GM23338 (cell line): ENCODE measurements at regions not wholly inside any gene's neighbourhood (a gene's known extent, or its start where the extent isn't known, plus 50 kb on each side); places are given as distances from the start of the nearest gene placed in this dataset.

Experiments used
- ATAC-seq: fragments of 200-7000 bp; cut with Tn5 transposase; 3 replicates; pipeline ENCODE4 v1.9.1; 2020
- DNase-seq: peaks from one replicate; pipeline ENCODE4 v3.0.0-alpha.2; 2015; ENCODE audit warnings: low spot score
- H2AFZ ChIP-seq: fragments of 200-600 bp; sonication (generic); 2 replicates; pipeline ENCODE4 v1.8.0; 2016; ENCODE audit warnings: antibody characterized with exemption, mild to moderate bottlenecking, moderate library complexity
- H3F3A ChIP-seq: fragments of 200-600 bp; sonication (generic); replicated peaks from 2 replicates; pipeline ENCODE4 v1.8.0; 2017; ENCODE audit warnings: antibody characterized with exemption, mixed run types, low read depth
- H3K27ac ChIP-seq: fragments of 200-600 bp; sonication (generic); 2 replicates; pipeline ENCODE4 v1.6.1; 2016; ENCODE audit warnings: low read depth
- H3K27me3 ChIP-seq: fragments of 200-600 bp; sonication (generic); 2 replicates; pipeline ENCODE4 v1.8.0; 2016; ENCODE audit warnings: mild to moderate bottlenecking, mixed run types, moderate library complexity; ENCODE audit not compliant: insufficient read depth
- H3K36me3 ChIP-seq: fragments of 200-600 bp; sonication (generic); 2 replicates; pipeline ENCODE4 v1.8.0; 2016; ENCODE audit warnings: mild to moderate bottlenecking; ENCODE audit not compliant: insufficient read depth
- H3K4me1 ChIP-seq: fragments of 200-600 bp; sonication (generic); 2 replicates; pipeline ENCODE4 v1.8.0; 2016; ENCODE audit warnings: mild to moderate bottlenecking, moderate library complexity; ENCODE audit not compliant: insufficient read depth
- H3K4me2 ChIP-seq: fragments of 200-600 bp; sonication (generic); 2 replicates; pipeline ENCODE4 v1.7.1; 2017; ENCODE audit warnings: mixed run types
- H3K4me3 ChIP-seq: fragments of 200-600 bp; sonication (generic); 2 replicates; pipeline ENCODE4 v1.6.1; 2016; ENCODE audit warnings: mixed run types
- H3K79me2 ChIP-seq: fragments of 200-600 bp; sonication (generic); replicated peaks from 2 replicates; pipeline ENCODE4 v1.8.0; 2017; ENCODE audit warnings: mild to moderate bottlenecking; ENCODE audit not compliant: insufficient read depth
- H3K9me2 ChIP-seq: fragments of 200-600 bp; sonication (generic); 2 replicates; pipeline ENCODE4 v1.8.0; 2017; ENCODE audit not compliant: insufficient read depth
- H4K20me1 ChIP-seq: fragments of 200-600 bp; sonication (generic); replicated peaks from 2 replicates; pipeline ENCODE4 v1.8.0; 2017; ENCODE audit warnings: mild to moderate bottlenecking; ENCODE audit not compliant: insufficient read depth
- H3K27ac Mint-ChIP-seq: 2 replicates; pipeline ENCODE4 v1.8.0; 2020; ENCODE audit warnings: inconsistent platforms, mild to moderate bottlenecking, moderate library complexity, mixed read lengths
- H3K27me3 Mint-ChIP-seq: 3 replicates; pipeline ENCODE4 v1.8.0; 2022; ENCODE audit warnings: low read depth, mild to moderate bottlenecking, moderate library complexity, mixed read lengths, inconsistent platforms; ENCODE audit not compliant: insufficient read depth, poor library complexity
- H3K36me3 Mint-ChIP-seq: 3 replicates; pipeline ENCODE4 v1.8.0; 2021; ENCODE audit warnings: low read depth, mild to moderate bottlenecking, inconsistent platforms, moderate library complexity, mixed read lengths
- H3K4me1 Mint-ChIP-seq: 3 replicates; pipeline ENCODE4 v1.8.0; 2020; ENCODE audit warnings: mild to moderate bottlenecking, inconsistent platforms, mixed read lengths
- H3K4me3 Mint-ChIP-seq: 3 replicates; pipeline ENCODE4 v1.8.0; 2021; ENCODE audit warnings: moderate library complexity, mild to moderate bottlenecking, inconsistent platforms, mixed read lengths
- H3K9me3 Mint-ChIP-seq: 3 replicates; pipeline ENCODE4 v1.8.0; 2020; ENCODE audit warnings: moderate library complexity, mild to moderate bottlenecking, inconsistent platforms, mixed read lengths
- CREB1 ChIP-seq: fragments of 250-450 bp; sonication (Bioruptor Pico); IDR thresholded peaks from 2 replicates; pipeline ENCODE4 v1.5.0; 2020; ENCODE audit warnings: low read depth, mild to moderate bottlenecking, moderate library complexity
- CTCF ChIP-seq, 2 experiments: fragments of 200-600 bp in 1 of 2; sonication (generic) in 1 of 2; conservative IDR thresholded peaks; 2 replicates each; pipeline versions ENCODE4 v1.5.1 to v1.6.1; 2016 to 2017; ENCODE audit warnings: antibody characterized with exemption in 2 of 2, low read depth in 2 of 2, mild to moderate bottlenecking in 2 of 2, moderate library complexity in 1 of 2
- ETS1 ChIP-seq: IDR thresholded peaks from 2 replicates; pipeline ENCODE4 v1.6.1; 2016; ENCODE audit warnings: antibody characterized with exemption
- JUNB ChIP-seq: IDR thresholded peaks from one replicate; pipeline ENCODE4 v1.6.1; 2016; ENCODE audit warnings: antibody characterized with exemption; ENCODE audit not compliant: unreplicated experiment
- NANOG ChIP-seq: IDR thresholded peaks from 2 replicates; pipeline ENCODE4 v1.6.1; 2016; ENCODE audit warnings: antibody characterized with exemption, borderline replicate concordance
- POLR2AphosphoS5 ChIP-seq: IDR thresholded peaks from 2 replicates; pipeline ENCODE4 v1.6.1; 2016; ENCODE audit warnings: antibody characterized with exemption, low read depth
- REST ChIP-seq: IDR thresholded peaks from one replicate; pipeline ENCODE4 v1.6.1; 2018; ENCODE audit warnings: antibody characterized with exemption; ENCODE audit not compliant: unreplicated experiment
- ZNF114 ChIP-seq: fragments of 250-450 bp; sonication (Bioruptor Pico); IDR thresholded peaks from 2 replicates; pipeline ENCODE4 v1.5.0; 2020; ENCODE audit warnings: mild to moderate bottlenecking, moderate library complexity
- ZNF331 ChIP-seq: fragments of 250-450 bp; sonication (Bioruptor Pico); IDR thresholded peaks from 2 replicates; pipeline ENCODE4 v1.5.0; 2020; ENCODE audit warnings: low read depth, mild to moderate bottlenecking, moderate library complexity
- ZNF462 ChIP-seq: fragments of 250-450 bp; sonication (Bioruptor Pico); IDR thresholded peaks from 2 replicates; pipeline ENCODE4 v1.5.0; 2020; ENCODE audit warnings: mild to moderate bottlenecking, moderate library complexity

- no peak overlapping the region for H3K27ac ChIP-seq
- peaks cover 9% of the 10 kb centered on the region for H3K4me1 ChIP-seq
- no peak overlapping the region for H3K4me2 ChIP-seq
- H3K27me3 ChIP-seq, result no peaks in the 10 kb centered on the region
- Mint-ChIP-seq H3K4me1 (peaks cover 5% of the 10 kb centered on the region; the same call in 2 of the 3 replicates), H3K27me3 (no peaks in the 10 kb centered on the region), H3K4me3 (no peak overlapping the region), H3K9me3 (peaks cover 16% of the 10 kb centered on the region), H3K27ac (no peak overlapping the region), H3K36me3 (peaks cover 15% of the 10 kb centered on the region)
- H3F3A ChIP-seq, result no peaks in the 10 kb centered on the region
- H4K20me1 ChIP-seq, result no peaks in the 10 kb centered on the region
- no peak for TF ChIP-seq JUNB
- DNase-seq, result no peak
- no peaks in the 10 kb centered on the region for H3K36me3 ChIP-seq
- no peak for ATAC-seq
- no peaks in the 10 kb centered on the region for H3K79me2 ChIP-seq
- no peak overlapping the region for H3K4me3 ChIP-seq
- H3K9me2 ChIP-seq, result no peaks in the 10 kb centered on the region
- H2AFZ ChIP-seq, result no peak overlapping the region
Measured at GRCh38 chr4:124955476-124955875, 242.9 kb upstream of the ANKRD50 start.

GRCh38 chr4:124954046-124954445 lies 241.5 kb upstream of the ANKRD50 start:
- Mint-ChIP-seq H3K27ac (no peak overlapping the region), H3K4me3 (no peak overlapping the region), H3K27me3 (no peaks in the 10 kb centered on the region), H3K36me3 (peaks cover 8% of the 10 kb centered on the region; the same call in 1 of the 3 replicates), H3K9me3 (peaks cover 10% of the 10 kb centered on the region; the same call in 2 of the 3 replicates), H3K4me1 (peaks cover 5% of the 10 kb centered on the region; the same call in 2 of the 3 replicates)
- Histone ChIP-seq H3K36me3 (no peaks in the 10 kb centered on the region; the same call in 1 of the 2 replicates), H3K27me3 (no peaks in the 10 kb centered on the region), H3K27ac (no peak overlapping the region), H4K20me1 (no peaks in the 10 kb centered on the region), H2AFZ (no peak overlapping the region), H3K79me2 (no peaks in the 10 kb centered on the region), H3F3A (no peaks in the 10 kb centered on the region), H3K4me1 (peaks cover 9% of the 10 kb centered on the region), H3K9me2 (no peaks in the 10 kb centered on the region), H3K4me2 (no peak overlapping the region), H3K4me3 (no peak overlapping the region)
- DNase-seq (no peak), ATAC-seq (no peak)
- TF ChIP-seq ZNF331 (CRISPR knock-in tag) (no peak), CTCF (conservative IDR thresholded peaks at IDR 0.05; ENCODE audit: low read depth in 2 of 2) (no peak), CREB1 (CRISPR knock-in tag) (no peak), ZNF462 (CRISPR knock-in tag) (no peak), NANOG (no peak), JUNB (no peak), ZNF114 (no peak), ETS1 (no peak), REST (no peak), POLR2AphosphoS5 (no peak)
